Ascending aorta (tissue), 2 donors: ENCODE measurements at regions not wholly inside any gene's neighbourhood (a gene's known extent, or its start where the extent isn't known, plus 50 kb on each side); places are given as distances from the start of the nearest gene placed in this dataset.

Experiments used
- DNase-seq, 2 donors: peaks; one replicate each; pipeline ENCODE4 v3.0.0-alpha.2; 2019; ENCODE audit warnings: low spot score in 2 of 2
- H3K27ac ChIP-seq, 2 donors: fragments of 200-600 bp; sonication (generic); one replicate each; pipeline ENCODE4 v1.5.1; 2016 to 2017; ENCODE audit warnings: mild to moderate bottlenecking in 1 of 2
- H3K27me3 ChIP-seq: fragments of 200-600 bp; sonication (generic); one replicate; pipeline ENCODE4 v1.5.1; 2017
- H3K36me3 ChIP-seq, 2 donors: fragments of 200-600 bp; sonication (generic); one replicate each; pipeline ENCODE4 v1.5.1; 2016
- H3K4me1 ChIP-seq, 2 donors: fragments of 200-600 bp; sonication (generic); one replicate each; pipeline ENCODE4 v1.5.1; 2016 to 2017; ENCODE audit warnings: mild to moderate bottlenecking in 1 of 2
- H3K4me3 ChIP-seq, 2 donors: fragments of 200-600 bp; sonication (generic); one replicate each; pipeline ENCODE4 v1.5.1; 2016 to 2017; ENCODE audit warnings: mild to moderate bottlenecking in 1 of 2
- H3K9me3 ChIP-seq, 2 donors: fragments of 200-600 bp; sonication (generic); one replicate each; pipeline ENCODE4 v1.5.1; 2016
- intact Hi-C: fragments of 100-400 bp; cut with DNase I; formaldehyde crosslinking; loops from one replicate; pipeline ENCODE4 v1.15.1; 2023
- TF ChIP-seq, protein P1 (sequence below), 3 experiments: fragments of 200-600 bp in 2 of 3; fragments of 450-650 bp in 1 of 3; sonication (generic) in 2 of 3; IDR thresholded peaks; one replicate each; pipeline ENCODE4 v1.5.1; 2016 to 2019; ENCODE audit warnings: antibody characterized with exemption in 3 of 3, mild to moderate bottlenecking in 1 of 3, moderate library complexity in 1 of 3

DNA sequence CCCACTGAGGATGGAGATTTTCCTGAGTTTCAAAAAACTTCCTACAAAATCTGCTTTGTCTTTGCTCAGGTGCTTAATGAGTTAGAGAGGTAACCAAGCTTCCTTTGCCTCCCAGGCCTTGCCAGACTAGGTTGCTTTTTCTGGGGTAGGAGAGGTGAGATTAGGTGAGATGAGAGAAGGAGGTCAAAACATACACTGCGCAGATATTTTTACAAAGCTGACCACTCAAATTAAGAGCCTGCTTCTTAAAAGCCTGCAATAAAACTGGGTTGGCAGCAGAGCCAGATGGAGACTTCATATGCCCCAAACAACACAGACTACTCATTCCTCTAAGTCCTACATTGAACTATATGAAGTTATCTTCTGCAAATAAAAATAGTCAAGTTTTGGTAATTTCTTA lies 352.5 kb downstream of the NUF2 start:
- no peak for DNase-seq
- no peak overlapping the region for H3K27ac ChIP-seq
- H3K4me1 ChIP-seq, result no peaks in the 10 kb centered on the region
- intact Hi-C loops, result no loop called here
- no peaks in the 10 kb centered on the region for H3K36me3 ChIP-seq
- H3K9me3 ChIP-seq, result peaks cover 0 to 3% of the 10 kb centered on the region in 2 donors
- H3K4me3 ChIP-seq, result no peak overlapping the region
- no peaks in the 10 kb centered on the region for H3K27me3 ChIP-seq
- TF ChIP-seq, protein P1, sequence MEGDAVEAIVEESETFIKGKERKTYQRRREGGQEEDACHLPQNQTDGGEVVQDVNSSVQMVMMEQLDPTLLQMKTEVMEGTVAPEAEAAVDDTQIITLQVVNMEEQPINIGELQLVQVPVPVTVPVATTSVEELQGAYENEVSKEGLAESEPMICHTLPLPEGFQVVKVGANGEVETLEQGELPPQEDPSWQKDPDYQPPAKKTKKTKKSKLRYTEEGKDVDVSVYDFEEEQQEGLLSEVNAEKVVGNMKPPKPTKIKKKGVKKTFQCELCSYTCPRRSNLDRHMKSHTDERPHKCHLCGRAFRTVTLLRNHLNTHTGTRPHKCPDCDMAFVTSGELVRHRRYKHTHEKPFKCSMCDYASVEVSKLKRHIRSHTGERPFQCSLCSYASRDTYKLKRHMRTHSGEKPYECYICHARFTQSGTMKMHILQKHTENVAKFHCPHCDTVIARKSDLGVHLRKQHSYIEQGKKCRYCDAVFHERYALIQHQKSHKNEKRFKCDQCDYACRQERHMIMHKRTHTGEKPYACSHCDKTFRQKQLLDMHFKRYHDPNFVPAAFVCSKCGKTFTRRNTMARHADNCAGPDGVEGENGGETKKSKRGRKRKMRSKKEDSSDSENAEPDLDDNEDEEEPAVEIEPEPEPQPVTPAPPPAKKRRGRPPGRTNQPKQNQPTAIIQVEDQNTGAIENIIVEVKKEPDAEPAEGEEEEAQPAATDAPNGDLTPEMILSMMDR (IDR thresholded peaks at IDR 0.05), result no peak

DNA sequence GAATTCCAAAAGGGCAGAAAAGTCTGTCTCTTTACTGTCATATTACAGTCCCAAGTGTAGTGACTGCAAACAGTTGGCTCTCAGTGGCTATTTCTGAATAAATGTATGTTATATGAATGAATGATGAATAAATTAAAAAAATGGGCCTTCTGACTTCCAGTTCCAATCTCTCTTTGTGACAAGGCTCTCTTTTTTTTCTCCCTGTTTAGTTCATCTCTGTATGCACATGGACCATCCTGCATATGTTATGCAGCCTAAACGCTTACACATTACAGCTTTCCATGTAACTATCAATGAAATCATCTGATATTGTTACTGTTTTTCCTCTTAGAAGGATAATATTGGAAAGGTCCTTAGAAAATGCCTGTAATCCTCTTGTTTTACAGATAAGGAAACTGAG lies 363.0 kb downstream of the NUF2 start:
- intact Hi-C loops, result no loop called here
- no peak overlapping the region for H3K4me3 ChIP-seq
- DNase-seq, result no peak
- H3K9me3 ChIP-seq, result no peaks in the 10 kb centered on the region
- no peaks in the 10 kb centered on the region for H3K36me3 ChIP-seq
- no peak overlapping the region for H3K27ac ChIP-seq
- no peaks in the 10 kb centered on the region for H3K4me1 ChIP-seq
- H3K27me3 ChIP-seq, result no peaks in the 10 kb centered on the region
- TF ChIP-seq, protein P1 (IDR thresholded peaks at IDR 0.05), result no peak

DNA sequence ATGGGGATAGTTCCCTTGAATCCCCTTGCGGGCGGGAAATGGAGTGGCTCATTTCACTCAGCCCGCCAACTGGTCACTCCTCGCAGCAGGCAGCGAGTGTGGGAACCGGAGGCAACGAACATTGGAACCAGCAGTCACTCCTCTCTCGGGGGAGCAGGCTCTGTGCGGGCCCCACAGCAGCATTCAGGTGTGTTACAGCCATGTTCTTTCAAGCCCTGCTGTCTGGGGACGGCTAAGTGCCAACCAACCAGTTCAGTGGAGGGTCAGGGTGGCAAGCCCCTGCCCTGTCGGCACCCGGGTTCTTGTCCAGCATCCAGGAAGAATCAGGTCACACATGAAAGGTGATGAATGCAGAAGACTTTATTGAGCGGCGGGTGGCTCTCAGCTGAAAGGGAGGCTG lies 370.5 kb downstream of the NUF2 start:
- no peak overlapping the region for H3K4me3 ChIP-seq
- TF ChIP-seq, protein P1 (IDR thresholded peaks at IDR 0.05), result no peak
- no peak for DNase-seq
- no peaks in the 10 kb centered on the region for H3K36me3 ChIP-seq
- no peaks in the 10 kb centered on the region for H3K27me3 ChIP-seq
- intact Hi-C loops, result no loop called here
- no peaks in the 10 kb centered on the region for H3K9me3 ChIP-seq
- H3K4me1 ChIP-seq, result no peaks in the 10 kb centered on the region
- H3K27ac ChIP-seq, result no peak overlapping the region

DNA sequence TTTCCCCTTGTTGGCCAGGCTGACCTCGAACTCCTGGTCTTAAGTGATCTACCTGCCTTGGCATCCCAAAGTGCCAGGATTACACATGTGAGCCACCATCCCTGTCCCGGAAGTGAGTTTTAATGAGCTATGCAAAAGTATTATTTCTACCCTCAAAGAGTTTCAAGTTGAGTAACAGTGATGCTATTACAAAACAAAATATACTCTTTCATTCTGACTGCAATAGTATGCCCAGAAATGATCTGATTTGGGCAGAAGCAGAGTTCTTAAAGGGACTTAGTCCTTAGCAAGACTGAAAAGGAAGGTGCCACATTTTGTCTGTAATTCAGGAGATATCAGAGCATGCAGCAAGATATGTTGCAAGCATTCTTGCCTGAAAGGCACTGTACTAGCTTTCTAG lies 375.4 kb downstream of the NUF2 start:
- TF ChIP-seq, protein P1 (IDR thresholded peaks at IDR 0.05), result no peak
- Histone ChIP-seq H3K36me3 (no peaks in the 10 kb centered on the region), H3K4me3 (no peak overlapping the region), H3K27ac (no peak overlapping the region), H3K27me3 (no peaks in the 10 kb centered on the region), H3K4me1 (no peaks in the 10 kb centered on the region), H3K9me3 (no peaks in the 10 kb centered on the region)
- intact Hi-C loops, result no loop called here
- DNase-seq, result no peak

DNA sequence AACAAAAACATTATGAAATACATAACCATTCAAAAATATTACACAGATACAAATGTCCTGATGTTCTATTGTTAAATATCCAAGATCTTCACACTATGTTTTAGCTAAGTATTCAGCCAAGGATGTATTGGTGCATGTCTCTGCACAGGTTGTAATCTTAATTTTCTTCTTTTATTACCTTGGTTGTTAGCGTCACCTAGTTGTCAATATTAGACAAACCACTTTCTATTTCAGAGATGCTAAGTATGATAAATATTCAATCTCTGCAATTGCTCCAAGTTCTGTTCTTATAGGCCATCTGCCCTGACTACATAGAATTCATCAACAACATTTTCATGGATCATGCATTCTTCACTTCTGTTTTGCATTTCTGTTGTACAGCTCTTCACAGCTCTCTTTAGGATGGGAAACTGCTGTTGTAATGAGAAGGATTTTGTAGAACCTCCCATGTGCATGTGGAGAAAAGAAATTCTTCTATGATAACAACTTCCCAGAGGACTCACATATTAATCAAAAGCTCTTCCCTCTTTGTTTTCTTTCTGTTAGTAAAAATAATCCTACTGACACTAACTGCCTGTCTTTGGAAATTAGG lies 380.1 kb downstream of the NUF2 start:
- no peaks in the 10 kb centered on the region for H3K36me3 ChIP-seq
- intact Hi-C loops, result no loop called here
- no peak overlapping the region for H3K27ac ChIP-seq
- TF ChIP-seq, protein P1 (IDR thresholded peaks at IDR 0.05), result no peak
- no peaks in the 10 kb centered on the region for H3K9me3 ChIP-seq
- no peak for DNase-seq
- no peaks in the 10 kb centered on the region for H3K27me3 ChIP-seq
- no peak overlapping the region for H3K4me3 ChIP-seq
- H3K4me1 ChIP-seq, result no peaks in the 10 kb centered on the region

DNA sequence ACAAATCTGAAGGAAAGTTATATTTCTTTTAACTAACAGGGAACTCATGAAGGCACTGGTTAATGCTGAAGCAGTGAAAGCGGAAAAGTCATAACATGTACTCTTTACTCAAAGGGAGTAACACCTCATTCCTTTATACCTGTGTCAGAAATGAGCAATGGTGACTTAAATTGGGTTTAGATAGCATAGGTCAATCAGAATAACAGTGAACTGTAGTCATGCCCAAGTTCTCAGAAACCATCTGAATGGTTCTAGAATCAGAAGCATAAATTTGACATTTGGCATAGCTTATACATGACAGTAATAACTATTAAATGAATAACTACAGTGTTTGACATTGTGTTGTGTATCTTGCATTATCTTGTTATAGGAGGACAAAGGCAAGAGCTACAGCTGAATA lies 382.0 kb downstream of the NUF2 start:
- Histone ChIP-seq H3K4me1 (no peaks in the 10 kb centered on the region), H3K36me3 (no peaks in the 10 kb centered on the region), H3K27me3 (no peaks in the 10 kb centered on the region), H3K4me3 (no peak overlapping the region), H3K9me3 (no peaks in the 10 kb centered on the region), H3K27ac (no peak overlapping the region)
- TF ChIP-seq, protein P1 (IDR thresholded peaks at IDR 0.05), result no peak
- intact Hi-C loops, result no loop called here
- no peak for DNase-seq
